ENCODE measurements at regions not wholly inside any gene's neighbourhood (a gene's known extent, or its start where the extent isn't known, plus 50 kb on each side); places are given as distances from the start of the nearest gene placed in this dataset.

- no peak for DNase-seq
- no peak overlapping the region for H3K4me3 ChIP-seq
- no peaks in the 10 kb centered on the region for H3K4me1 ChIP-seq (replicated peaks in 1 of 2)
- no peak overlapping the region for H3K27ac ChIP-seq
- no peaks in the 10 kb centered on the region for H3K27me3 ChIP-seq
- intact Hi-C loops (cut with DNase I): no loop called here
- H3K9me3 ChIP-seq (replicated peaks in 1 of 3): no peaks in the 10 kb centered on the region
- TF ChIP-seq POLR2A (IDR thresholded peaks at IDR 0.05): no peak
- TF ChIP-seq CTCF (IDR thresholded peaks at IDR 0.05): no peak
- H3K36me3 ChIP-seq (replicated peaks in 1 of 2): no peaks in the 10 kb centered on the region
- 60 to 68% (median 63%) methylated on average over 2 of the region's 2 CpGs for WGBS, 4 donors
Measured at GRCh38 chr22:26996154-26996553, 338.8 kb downstream of the MIAT start.

GRCh38 chr22:26998129-26998528 lies 340.7 kb downstream of the MIAT start:
- 48 to 62% (median 56%) methylated on average over 3 of the region's 3 CpGs for WGBS, 4 donors
- no peak overlapping the region for H3K27ac ChIP-seq

GRCh38 chr22:26998716-26999115 lies 341.3 kb downstream of the MIAT start:
- Histone ChIP-seq H3K4me3 (no peak overlapping the region), H3K27ac (no peak overlapping the region), H3K36me3 (replicated peaks in 1 of 2) (no peaks in the 10 kb centered on the region), H3K9me3 (replicated peaks in 1 of 3) (no peaks in the 10 kb centered on the region), H3K27me3 (no peaks in the 10 kb centered on the region), H3K4me1 (replicated peaks in 1 of 2) (no peaks in the 10 kb centered on the region)
- TF ChIP-seq CTCF (IDR thresholded peaks at IDR 0.05) (no peak), POLR2A (IDR thresholded peaks at IDR 0.05) (no peak)
- intact Hi-C loops (cut with DNase I): no loop called here
- DNase-seq: no peak
- 50 to 64% (median 55%) methylated on average over 6 of the region's 6 CpGs for WGBS, 4 donors

More at GRCh38 chr22:26998129-26998528, 340.7 kb downstream of the MIAT start:
- no peaks in the 10 kb centered on the region for H3K4me1 ChIP-seq (replicated peaks in 1 of 2)
- no peak for DNase-seq
- intact Hi-C loops (cut with DNase I): no loop called here
- no peaks in the 10 kb centered on the region for H3K36me3 ChIP-seq (replicated peaks in 1 of 2)
- no peak overlapping the region for H3K4me3 ChIP-seq
- TF ChIP-seq CTCF (IDR thresholded peaks at IDR 0.05): no peak
- no peaks in the 10 kb centered on the region for H3K27me3 ChIP-seq
- no peaks in the 10 kb centered on the region for H3K9me3 ChIP-seq (replicated peaks in 1 of 3)

GRCh38 chr22:27003297-27003696 lies 345.9 kb downstream of the MIAT start:
- TF ChIP-seq POLR2A (IDR thresholded peaks at IDR 0.05) (no peak), CTCF (IDR thresholded peaks at IDR 0.05) (no peak)
- no peaks in the 10 kb centered on the region for H3K36me3 ChIP-seq (replicated peaks in 1 of 2)
- intact Hi-C loops (cut with DNase I): no loop called here
- peaks cover 11% of the 10 kb centered on the region for H3K27me3 ChIP-seq
- H3K9me3 ChIP-seq (replicated peaks in 1 of 3): no peaks in the 10 kb centered on the region
- no peak overlapping the region for H3K27ac ChIP-seq
- WGBS, 4 donors: 74 to 81% (median 80%) methylated on average over 11 of the region's 11 CpGs
- DNase-seq: no peak
- no peaks in the 10 kb centered on the region for H3K4me1 ChIP-seq (replicated peaks in 1 of 2)
- H3K4me3 ChIP-seq: no peak overlapping the region

Data from adrenal gland (tissue), 9 donors.